K562 (cell line): ENCODE measurements at regions not wholly inside any gene's neighbourhood (a gene's known extent, or its start where the extent isn't known, plus 50 kb on each side); places are given as distances from the start of the nearest gene placed in this dataset.

ENCODE experiments used
- ATAC-seq: fragments of 200-7000 bp; cut with Tn5 transposase; 3 replicates; pipeline ENCODE4 v1.9.1; 2020; ENCODE audit warnings: moderate library complexity
- BruUV-seq: library from RNA; stranded (reverse); fragments of 400-500 nt; replicated peaks from 2 replicates; lab custom pipeline; 2021; lab: Mats Ljungman, UMichigan
- CTCF ChIA-PET: fragments of 300-600 bp; formaldehyde crosslinking; extraction: SDS; loops from one replicate; lab custom pipeline; 2021; ENCODE audit warnings: low intra/inter-chr PET ratio; lab: Yijun Ruan, JAX
- POLR2A ChIA-PET: fragments of 300-600, 350-650 bp; sonication (Branson Sonifier 250); formaldehyde crosslinking; extraction: SDS; loops from one replicate; lab custom pipeline; 2021; ENCODE audit warnings: antibody characterized with exemption, inconsistent platforms; lab: Yijun Ruan, JAX
- DNase-seq, 4 experiments: peaks; one replicate each; pipeline versions ENCODE4 v3.0.0 to v3.0.0-alpha.2; 2011 to 2018; ENCODE audit warnings: low spot score in 3 of 4, mixed read lengths in 3 of 4; ENCODE audit errors: extremely low read depth in 1 of 4
- FAIRE-seq: peaks from 2 replicates; lab custom pipeline; 2011; peaks lifted over from hg19 to GRCh38; lab: Jason Lieb, UNC
- H2AFZ ChIP-seq: 2 replicates; pipeline ENCODE4 v1.6.0; 2011; ENCODE audit warnings: low read depth, low read length, control low read depth, inconsistent platforms
- H3K27ac ChIP-seq: fragments of 200-600 bp; 3 replicates; pipeline ENCODE4 v1.8.0; 2011; ENCODE audit warnings: low read depth, mild to moderate bottlenecking, control low read depth, inconsistent platforms, low read length, moderate library complexity, mixed read lengths; ENCODE audit errors: extremely low read depth
- H3K27me3 ChIP-seq, 2 experiments: fragments of 300-600 bp in 1 of 2; 2 replicates in 1 of 2; 3 replicates in 1 of 2; pipeline versions ENCODE4 v1.6.0 to v1.8.0; 2011; ENCODE audit warnings: inconsistent platforms in 2 of 2, low read length in 2 of 2, mild to moderate bottlenecking in 1 of 2, mixed read lengths in 1 of 2, moderate library complexity in 1 of 2; ENCODE audit not compliant: control insufficient read depth in 2 of 2, insufficient read depth in 2 of 2
- H3K36me3 ChIP-seq: fragments of 300-600 bp; 3 replicates; pipeline ENCODE4 v1.8.0; 2011; ENCODE audit warnings: mild to moderate bottlenecking, low read length, inconsistent platforms; ENCODE audit not compliant: control insufficient read depth, insufficient read depth
- H3K4me1 ChIP-seq, 2 experiments: fragments of 200-600 bp in 1 of 2; replicated peaks in 1 of 2; 2 replicates in 1 of 2; 3 replicates in 1 of 2; pipeline versions ENCODE4 v1.5.1 to v1.8.0; 2011; ENCODE audit warnings: inconsistent platforms in 2 of 2, low read length in 2 of 2, mild to moderate bottlenecking in 1 of 2, mixed read lengths in 1 of 2, moderate library complexity in 1 of 2; ENCODE audit not compliant: control insufficient read depth in 2 of 2, insufficient read depth in 2 of 2
- H3K4me2 ChIP-seq: 2 replicates; pipeline ENCODE4 v1.6.1; 2011; ENCODE audit warnings: low read length, control low read depth, inconsistent platforms, mixed read lengths; ENCODE audit not compliant: insufficient read depth
- H3K4me3 ChIP-seq: fragments of 200-600 bp; sonication (generic), shearing (Covaris generic); 2 replicates; pipeline ENCODE4 v1.5.1; 2016; ENCODE audit warnings: control low read depth, inconsistent platforms
- H3K79me2 ChIP-seq: fragments of 200-600 bp; 3 replicates; pipeline ENCODE4 v1.8.0; 2011; ENCODE audit warnings: low read length, inconsistent platforms; ENCODE audit not compliant: control insufficient read depth, insufficient read depth
- H3K9ac ChIP-seq, 2 experiments: 2 replicates each; pipeline versions ENCODE4 v1.6.0 to v1.6.1; 2011; ENCODE audit warnings: low read depth in 2 of 2, low read length in 2 of 2, control low read depth in 1 of 2, inconsistent platforms in 1 of 2, mild to moderate bottlenecking in 1 of 2, mixed read lengths in 1 of 2; ENCODE audit not compliant: insufficient read depth in 1 of 2
- H3K9me1 ChIP-seq: one replicate; pipeline ENCODE4 v1.6.0; 2011; ENCODE audit warnings: inconsistent platforms, mild to moderate bottlenecking, low read length, moderate library complexity; ENCODE audit not compliant: control insufficient read depth, insufficient read depth
- H3K9me3 ChIP-seq: replicated peaks from 2 replicates; pipeline ENCODE4 v1.5.1; 2011; ENCODE audit warnings: low read depth, low read length, inconsistent platforms; ENCODE audit not compliant: control insufficient read depth, insufficient read depth
- H4K20me1 ChIP-seq: replicated peaks from 2 replicates; pipeline ENCODE4 v1.6.1; 2011; ENCODE audit warnings: low read length, inconsistent platforms, mixed read lengths; ENCODE audit not compliant: control insufficient read depth, insufficient read depth
- ADNP ChIP-seq: fragments of 200-800 bp; sonication (Bioruptor generic); IDR thresholded peaks from 2 replicates; pipeline ENCODE4 v1.6.1; 2016; ENCODE audit warnings: missing genetic modification characterization, missing compliant biosample characterization
- BCOR ChIP-seq: fragments of 450-650 bp; IDR thresholded peaks from 2 replicates; pipeline ENCODE4 v1.6.1; 2016
- CBFA2T3 ChIP-seq: fragments of 450-650 bp; IDR thresholded peaks from 2 replicates; pipeline ENCODE4 v1.6.1; 2017
- EHMT2 ChIP-seq: fragments of 450-650 bp; IDR thresholded peaks from 2 replicates; pipeline ENCODE4 v1.6.1; 2018; ENCODE audit warnings: antibody characterized with exemption
- FUS ChIP-seq: fragments of 200-400 bp; formaldehyde crosslinking; optimal IDR thresholded peaks from 2 replicates; pipeline ENCODE3; 2017; ENCODE audit warnings: low read depth, low read length
- GATAD2B ChIP-seq: fragments of 450-650 bp; IDR thresholded peaks from 2 replicates; pipeline ENCODE4 v1.6.1; 2017; ENCODE audit warnings: mild to moderate bottlenecking, borderline replicate concordance
- MED1 ChIP-seq: sonication (generic); formaldehyde crosslinking; IDR thresholded peaks from 2 replicates; pipeline ENCODE4 v1.8.1; 2023; ENCODE audit warnings: missing genetic modification reagents, borderline replicate concordance
- PYGO2 ChIP-seq: fragments of 450-650 bp; IDR thresholded peaks from 2 replicates; pipeline ENCODE4 v1.6.1; 2016; ENCODE audit warnings: mild to moderate bottlenecking, missing genetic modification characterization, moderate library complexity, missing compliant biosample characterization
- RBM14 ChIP-seq: fragments of 200-400 bp; formaldehyde crosslinking; IDR thresholded peaks from 2 replicates; pipeline ENCODE4 v1.6.1; 2018; ENCODE audit warnings: low read depth, mild to moderate bottlenecking, low read length, moderate library complexity, borderline replicate concordance; ENCODE audit not compliant: insufficient read depth
- RBM15 ChIP-seq: fragments of 200-400 bp; formaldehyde crosslinking; IDR thresholded peaks from 2 replicates; pipeline ENCODE4 v1.6.1; 2018; ENCODE audit warnings: mild to moderate bottlenecking, low read length, moderate library complexity; ENCODE audit not compliant: insufficient read depth
- SRF ChIP-seq, 2 experiments: fragments of 250-450, 450-650 bp in 1 of 2; sonication (Bioruptor Pico) in 1 of 2; sonication (generic) in 1 of 2; formaldehyde crosslinking; IDR thresholded peaks; 2 replicates each; pipeline versions ENCODE4 v1.5.0 to v1.5.1; 2020 to 2022; ENCODE audit warnings: mild to moderate bottlenecking in 1 of 2, missing genetic modification reagents in 1 of 2
- TBP ChIP-seq: optimal IDR thresholded peaks from 2 replicates; pipeline ENCODE3; 2011; ENCODE audit warnings: low read depth, low read length, improper control_type of control experiment
- ZNF174 ChIP-seq: fragments of 250-450 bp; sonication (Bioruptor Pico); IDR thresholded peaks from 2 replicates; pipeline ENCODE4 v1.4.0; 2020; ENCODE audit warnings: mild to moderate bottlenecking
- WGBS: fragments of 100-300 bp; shearing (Covaris generic); methylation state at CpG from one replicate; pipeline ENCODE4 v1.1.6; 2016; ENCODE audit warnings: low coverage, mixed read lengths; ENCODE audit not compliant: insufficient coverage; ENCODE audit errors: missing lambda C conversion rate; 5-methylcytosine and 5-hydroxymethylcytosine counted together
- in situ Hi-C: fragments of 300-500 bp; cut with MboI; formaldehyde crosslinking; loops from 4 replicates; pipeline ENCODE4 v1.15.0; 2018; ENCODE audit warnings: inconsistent platforms, mixed read lengths
- intact Hi-C: fragments of 100-400 bp; cut with micrococcal nuclease; formaldehyde crosslinking; loops from 2 replicates; pipeline ENCODE4 v1.14.2; 2022

- ATAC-seq = no peak
- 6% methylated on average over 1 of the region's 1 CpG for WGBS
- H3K79me2 ChIP-seq = no peaks in the 10 kb centered on the region
These were observed 58.9 kb upstream of the SLC1A4 start for GRCh38 chr2:64930258-64930671.

More at GRCh38 chr2:64930258-64930671, 58.9 kb upstream of the SLC1A4 start:
- H3K4me1 ChIP-seq = no peaks in the 10 kb centered on the region; a peak in 1 of 5 replicates
- H3K9me1 ChIP-seq = no peaks in the 10 kb centered on the region
- TF ChIP-seq CBFA2T3 = no peak
- TF ChIP-seq ADNP (tag) = no peak
- no peak for TF ChIP-seq RBM15
- no peak for TF ChIP-seq EHMT2
- no peak for TF ChIP-seq PYGO2 (tag)
- TF ChIP-seq GATAD2B = no peak
- no peak for TF ChIP-seq RBM14
- no peak for TF ChIP-seq MED1 (CRISPR knock-in tag)
- no peak for TF ChIP-seq FUS
- TF ChIP-seq ZNF174 (CRISPR knock-in tag) = no peak
- TF ChIP-seq TBP = no peak
- TF ChIP-seq SRF (CRISPR knock-in tag; IDR thresholded peaks at IDR 0.05) = no peak
- no peak for TF ChIP-seq BCOR
- H3K36me3 ChIP-seq = no peaks in the 10 kb centered on the region
- BruUV-seq = no TSS peak
- intact Hi-C loops (no loop called here), in situ Hi-C loops (no loop called here)
- H2AFZ ChIP-seq = no peak overlapping the region
- POLR2A ChIA-PET = no interaction called here
- H3K9me3 ChIP-seq = 0 out of 2 replicates have a peak, but pooled peaks cover 2% of the 10 kb centered on the region
- DNase-seq = no peak
- no peaks in the 10 kb centered on the region for H4K20me1 ChIP-seq
- H3K27ac ChIP-seq = no peak overlapping the region
- H3K9ac ChIP-seq = no peak overlapping the region
- H3K27me3 ChIP-seq = peaks cover 11 to 17% of the 10 kb centered on the region in 2 experiments; a peak in 3 of 5 replicates
- no peak overlapping the region for H3K4me2 ChIP-seq
- no peak for FAIRE-seq
- CTCF ChIA-PET = no interaction called here
- no peak overlapping the region for H3K4me3 ChIP-seq
